PC-9 (cell line): ENCODE measurements at regions not wholly inside any gene's neighbourhood (a gene's known extent, or its start where the extent isn't known, plus 50 kb on each side); places are given as distances from the start of the nearest gene placed in this dataset.

Experiments
- BruUV-seq: library from RNA; stranded (reverse); fragments of 400-500 nt; replicated peaks from 2 replicates; lab custom pipeline; 2021; lab: Mats Ljungman, UMichigan
- CTCF ChIA-PET: fragments of 300-600 bp; sonication (Branson Sonifier 250); formaldehyde crosslinking; loops from one replicate; lab custom pipeline; 2022; ENCODE audit warnings: antibody characterized with exemption; lab: Charles Lee
- POLR2A ChIA-PET: fragments of 300-600 bp; sonication (Branson Sonifier 250); formaldehyde crosslinking; loops from one replicate; lab custom pipeline; 2022; ENCODE audit warnings: antibody characterized with exemption; ENCODE audit not compliant: unreplicated experiment; lab: Charles Lee
- DNase-seq, 2 experiments: peaks; one replicate each; pipeline versions ENCODE4 v3.0.0 to v3.0.0-alpha.2; 2015 to 2022; ENCODE audit warnings: mixed read lengths in 1 of 2
- H2AFZ ChIP-seq: fragments of 200-600 bp; sonication (generic); 2 replicates; pipeline ENCODE4 v1.8.1; 2017; ENCODE audit warnings: antibody characterized with exemption
- H3F3A ChIP-seq: fragments of 200-600 bp; sonication (generic); 2 replicates; pipeline ENCODE4 v1.8.1; 2017; ENCODE audit warnings: antibody characterized with exemption, mild to moderate bottlenecking, low read depth; ENCODE audit not compliant: insufficient read depth
- H3K27ac ChIP-seq: fragments of 200-600 bp; sonication (generic); 2 replicates; pipeline ENCODE4 v1.6.1; 2016; ENCODE audit warnings: mixed run types
- H3K27me3 ChIP-seq: fragments of 200-600 bp; sonication (generic); 2 replicates; pipeline ENCODE4 v1.6.1; 2016; ENCODE audit warnings: low read depth, mixed run types; ENCODE audit not compliant: insufficient read depth
- H3K36me3 ChIP-seq: fragments of 200-600 bp; sonication (generic); 2 replicates; pipeline ENCODE4 v1.6.1; 2016; ENCODE audit warnings: low read depth, mixed run types
- H3K4me1 ChIP-seq: fragments of 200-600 bp; sonication (generic); replicated peaks from 2 replicates; pipeline ENCODE4 v1.6.1; 2016; ENCODE audit warnings: mixed run types; ENCODE audit not compliant: insufficient read depth
- H3K4me2 ChIP-seq: fragments of 200-600 bp; sonication (generic); 2 replicates; pipeline ENCODE4 v1.6.1; 2017; ENCODE audit warnings: mixed run types
- H3K4me3 ChIP-seq: fragments of 200-600 bp; sonication (generic); 2 replicates; pipeline ENCODE4 v1.6.1; 2016; ENCODE audit warnings: mixed run types
- H3K79me2 ChIP-seq: fragments of 200-600 bp; sonication (generic); 2 replicates; pipeline ENCODE4 v1.6.1; 2017; ENCODE audit warnings: low read depth, mixed run types
- H3K9me2 ChIP-seq: fragments of 200-600 bp; sonication (generic); 2 replicates; pipeline ENCODE4 v1.8.1; 2017; ENCODE audit warnings: mild to moderate bottlenecking; ENCODE audit not compliant: insufficient read depth
- H3K9me3 ChIP-seq: fragments of 200-600 bp; sonication (generic); 2 replicates; pipeline ENCODE4 v1.8.1; 2016; ENCODE audit warnings: low read depth; ENCODE audit not compliant: insufficient read depth
- H4K20me1 ChIP-seq: fragments of 200-600 bp; sonication (generic); 2 replicates; pipeline ENCODE4 v1.8.1; 2017; ENCODE audit not compliant: insufficient read depth
- EZH2 ChIP-seq: fragments of 200-600 bp; sonication (generic); IDR thresholded peaks from 2 replicates; pipeline ENCODE4 v1.8.0; 2017; ENCODE audit warnings: antibody characterized with exemption, low read depth
- intact Hi-C: fragments of 100-400 bp; cut with micrococcal nuclease; formaldehyde crosslinking; loops from one replicate; pipeline ENCODE4 v1.10.0; 2022; ENCODE audit not compliant: unreplicated experiment
- TF ChIP-seq, protein P1 (sequence below): fragments of 200-600 bp; sonication (generic); conservative IDR thresholded peaks from 2 replicates; pipeline ENCODE4 v1.6.1; 2017; ENCODE audit warnings: mixed run types, antibody characterized with exemption, mild to moderate bottlenecking, moderate library complexity

- no peaks in the 10 kb centered on the region for H3K27me3 ChIP-seq
- H2AFZ ChIP-seq: no peak overlapping the region
- CTCF ChIA-PET: no interaction called here
- no peaks in the 10 kb centered on the region for H3K79me2 ChIP-seq
- no peak overlapping the region for H3K4me3 ChIP-seq
- POLR2A ChIA-PET: no interaction called here
- H3K36me3 ChIP-seq: no peaks in the 10 kb centered on the region
- no peaks in the 10 kb centered on the region for H3F3A ChIP-seq
- TF ChIP-seq, protein P1, sequence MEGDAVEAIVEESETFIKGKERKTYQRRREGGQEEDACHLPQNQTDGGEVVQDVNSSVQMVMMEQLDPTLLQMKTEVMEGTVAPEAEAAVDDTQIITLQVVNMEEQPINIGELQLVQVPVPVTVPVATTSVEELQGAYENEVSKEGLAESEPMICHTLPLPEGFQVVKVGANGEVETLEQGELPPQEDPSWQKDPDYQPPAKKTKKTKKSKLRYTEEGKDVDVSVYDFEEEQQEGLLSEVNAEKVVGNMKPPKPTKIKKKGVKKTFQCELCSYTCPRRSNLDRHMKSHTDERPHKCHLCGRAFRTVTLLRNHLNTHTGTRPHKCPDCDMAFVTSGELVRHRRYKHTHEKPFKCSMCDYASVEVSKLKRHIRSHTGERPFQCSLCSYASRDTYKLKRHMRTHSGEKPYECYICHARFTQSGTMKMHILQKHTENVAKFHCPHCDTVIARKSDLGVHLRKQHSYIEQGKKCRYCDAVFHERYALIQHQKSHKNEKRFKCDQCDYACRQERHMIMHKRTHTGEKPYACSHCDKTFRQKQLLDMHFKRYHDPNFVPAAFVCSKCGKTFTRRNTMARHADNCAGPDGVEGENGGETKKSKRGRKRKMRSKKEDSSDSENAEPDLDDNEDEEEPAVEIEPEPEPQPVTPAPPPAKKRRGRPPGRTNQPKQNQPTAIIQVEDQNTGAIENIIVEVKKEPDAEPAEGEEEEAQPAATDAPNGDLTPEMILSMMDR: no peak
- TF ChIP-seq EZH2: no peak
- H3K27ac ChIP-seq: no peak overlapping the region
- BruUV-seq: no TSS peak
- no peaks in the 10 kb centered on the region for H4K20me1 ChIP-seq
- H3K9me3 ChIP-seq: 0 out of 2 replicates have a peak, but pooled peaks cover 3% of the 10 kb centered on the region
- intact Hi-C loops: no loop called here
- H3K4me1 ChIP-seq: no peaks in the 10 kb centered on the region
- H3K9me2 ChIP-seq: no peaks in the 10 kb centered on the region
- H3K4me2 ChIP-seq: no peak overlapping the region
- DNase-seq: no peak
These were observed 213.1 kb upstream of the TSC22D2 start for GRCh38 chr3:150194957-150195356.

- Histone ChIP-seq H3K4me1 (no peaks in the 10 kb centered on the region), H3K9me2 (no peaks in the 10 kb centered on the region), H3K36me3 (no peaks in the 10 kb centered on the region), H3F3A (no peaks in the 10 kb centered on the region), H3K4me2 (no peak overlapping the region), H3K27ac (no peak overlapping the region), H3K4me3 (no peak overlapping the region), H2AFZ (no peak overlapping the region), H3K79me2 (no peaks in the 10 kb centered on the region), H3K9me3 (0 out of 2 replicates have a peak, but pooled peaks cover 6% of the 10 kb centered on the region), H3K27me3 (no peaks in the 10 kb centered on the region), H4K20me1 (no peaks in the 10 kb centered on the region)
- intact Hi-C loops: no loop called here
- POLR2A ChIA-PET: no interaction called here
- no peak for DNase-seq
- CTCF ChIA-PET: no interaction called here
- TF ChIP-seq EZH2: no peak
- TF ChIP-seq, protein P1: no peak
- no TSS peak for BruUV-seq
These were observed 213.6 kb upstream of the TSC22D2 start for GRCh38 chr3:150194513-150194912.

DNA sequence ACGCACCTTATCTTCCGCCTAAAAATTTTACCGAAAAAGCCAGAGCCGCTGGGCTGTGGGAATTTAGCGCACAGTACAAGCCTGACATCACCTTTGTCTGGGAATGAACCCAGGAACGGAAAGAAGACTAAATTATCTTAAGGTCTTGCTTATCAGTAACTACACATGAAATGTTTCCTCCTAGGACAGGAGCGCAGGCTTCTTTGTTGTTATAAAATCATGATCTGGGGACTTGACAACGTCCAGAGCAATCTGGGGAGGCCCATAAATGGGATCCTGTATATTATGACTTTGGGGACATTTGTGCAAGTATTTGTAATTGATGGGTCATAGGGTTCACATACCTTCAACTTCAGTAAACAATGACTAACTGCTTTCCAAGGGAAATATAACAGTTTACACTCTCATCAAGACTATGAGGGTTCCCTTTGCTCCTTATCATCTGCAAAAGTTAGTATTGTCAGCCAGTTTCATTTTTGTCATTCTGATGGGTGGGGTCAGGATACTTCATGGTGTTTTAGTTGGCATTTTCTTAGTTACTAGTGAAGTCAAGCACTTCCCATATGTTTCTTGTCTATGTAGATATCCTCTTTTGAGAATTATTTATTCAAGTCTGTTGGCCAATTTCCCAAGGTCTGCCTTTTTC, 213.9 kb upstream of the PFN2 start:
- Histone ChIP-seq H3K27ac (0 out of 2 replicates have a peak overlapping the region, but pooled peaks have one; percentile 17), H3F3A (peaks cover 14% of the 10 kb centered on the region), H2AFZ (peak overlapping the region; percentile 73), H3K36me3 (no peaks in the 10 kb centered on the region), H3K9me2 (no peaks in the 10 kb centered on the region), H3K4me1 (peaks cover 18% of the 10 kb centered on the region), H4K20me1 (no peaks in the 10 kb centered on the region), H3K27me3 (no peaks in the 10 kb centered on the region), H3K4me3 (peak overlapping the region; percentile 54), H3K4me2 (peak overlapping the region; percentile 89), H3K79me2 (no peaks in the 10 kb centered on the region), H3K9me3 (0 out of 2 replicates have a peak, but pooled peaks cover 4% of the 10 kb centered on the region)
- no TSS peak for BruUV-seq
- TF ChIP-seq, protein P1: peak; percentile 37; the same call in 1 of the 2 replicates
- TF ChIP-seq EZH2: no peak
- DNase-seq: peak in 1 of 2 experiments; percentile 73
- POLR2A ChIA-PET: interaction anchor here (0.6 to 0.7 kb wide), 4 partner anchors 15 to 214 kb away, joined by 5 to 15 read pairs (median 8); partner anchors contain the start of gene PFN2
- intact Hi-C loops: loop anchor here (1.0 to 10.0 kb wide), 4 partner anchors 32 to 670 kb away; no protein-coding TSS in a partner anchor
- CTCF ChIA-PET: interaction anchor here (0.5 to 2.4 kb wide), 12 partner anchors 32 to 377 kb away, joined by 3 to 26 read pairs (median 4); no protein-coding TSS in a partner anchor
